ENCODE measurements at regions not wholly inside any gene's neighbourhood (a gene's known extent, or its start where the extent isn't known, plus 50 kb on each side); places are given as distances from the start of the nearest gene placed in this dataset.

- no peak for FAIRE-seq
Measured at GRCh38 chr6:165077876-165078275, 231.5 kb downstream of the C6orf118 start.

GRCh38 chr6:165071906-165072305, 237.5 kb downstream of the C6orf118 start:
- FAIRE-seq: no peak

- no peak for FAIRE-seq
Measured at GRCh38 chr6:165060720-165061119, 248.7 kb downstream of the C6orf118 start.

DNA sequence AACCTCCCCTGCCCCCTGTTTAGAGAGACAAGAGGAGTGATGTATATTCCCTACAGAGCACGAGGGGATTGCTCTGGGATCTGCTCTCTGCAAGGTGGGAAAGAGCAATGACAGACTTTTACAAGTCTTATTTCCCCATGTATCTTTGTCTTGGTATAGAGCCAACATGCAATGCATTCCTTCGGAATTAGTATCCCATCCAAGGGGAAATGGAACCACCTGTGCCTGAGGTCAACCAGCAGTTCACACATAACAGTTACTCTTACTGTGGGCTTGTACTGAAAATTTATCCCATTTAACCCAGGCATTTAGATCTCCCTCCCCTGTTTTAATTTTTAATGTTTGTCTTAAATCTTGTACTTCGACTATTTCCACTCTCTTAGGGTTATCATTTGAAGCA, 250.4 kb downstream of the C6orf118 start:
- FAIRE-seq: no peak

GRCh38 chr6:165056292-165056691, 253.1 kb downstream of the C6orf118 start:
- FAIRE-seq: no peak

- no peak for FAIRE-seq
Measured at GRCh38 chr6:165055231-165055630, 254.2 kb downstream of the C6orf118 start.

DNA sequence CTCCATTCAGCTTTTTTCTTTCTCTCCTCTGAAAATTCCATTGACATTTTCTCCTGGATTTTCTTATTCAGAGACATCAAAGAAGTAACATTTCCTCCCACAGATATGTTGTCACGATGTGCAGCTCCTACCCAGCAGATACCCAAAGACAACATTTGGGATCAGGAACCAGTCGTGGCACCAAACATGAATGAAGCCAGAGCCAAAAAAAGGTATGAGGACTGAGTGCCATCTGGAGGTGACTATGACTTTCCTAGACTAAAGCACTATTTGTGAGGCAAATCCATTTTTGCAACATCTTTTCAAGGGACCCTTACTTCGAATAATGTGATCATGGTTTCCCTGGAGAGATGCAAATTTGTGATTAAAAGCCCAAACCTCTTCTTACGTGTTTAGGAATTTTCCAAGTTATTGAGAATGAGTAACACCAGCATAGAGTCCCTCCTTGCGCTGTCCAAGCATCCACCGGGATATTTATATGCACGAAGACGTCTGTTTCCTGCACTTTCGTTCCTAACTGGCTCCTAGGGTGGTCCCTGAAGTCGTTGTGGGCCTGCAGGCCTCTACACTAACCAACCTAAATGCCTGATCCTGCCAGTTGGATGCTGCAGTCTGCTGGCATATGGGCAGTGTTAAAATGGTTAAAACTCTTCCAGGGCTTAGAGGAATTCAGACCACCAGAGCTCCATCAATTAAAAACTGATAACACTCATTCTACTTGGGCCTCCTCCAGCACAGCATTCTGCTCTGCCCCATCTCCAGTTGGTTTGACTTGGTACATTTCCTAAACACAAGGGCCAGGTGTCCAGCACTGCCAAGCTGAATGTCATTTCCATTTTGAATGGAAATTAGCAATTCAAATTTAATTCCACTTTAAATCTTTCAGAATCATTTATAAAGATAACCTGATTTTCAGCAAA, 256.6 kb downstream of the C6orf118 start:
- no peak for FAIRE-seq

DNA sequence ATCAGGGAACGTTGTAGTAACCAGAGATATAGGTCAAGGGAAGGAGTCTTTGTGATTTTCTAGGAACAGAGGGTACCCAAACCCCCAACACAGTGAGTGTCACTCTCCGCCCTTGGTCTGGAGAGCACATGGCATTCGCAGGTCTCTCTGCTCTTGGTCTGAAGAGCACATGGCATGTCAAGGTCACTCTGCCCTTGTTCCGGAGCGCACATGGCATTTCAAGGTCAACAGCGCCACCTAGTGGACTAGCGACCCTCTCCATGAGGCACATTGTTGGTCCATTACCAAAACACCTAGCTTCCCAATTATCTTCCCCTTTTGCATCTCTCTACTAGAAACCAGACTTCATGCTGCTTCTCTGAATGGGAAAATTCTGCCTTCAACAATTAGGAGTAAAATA, 260.0 kb downstream of the C6orf118 start:
- no peak for FAIRE-seq

GRCh38 chr6:165047952-165048351, 261.5 kb downstream of the C6orf118 start:
- no peak for FAIRE-seq

DNA sequence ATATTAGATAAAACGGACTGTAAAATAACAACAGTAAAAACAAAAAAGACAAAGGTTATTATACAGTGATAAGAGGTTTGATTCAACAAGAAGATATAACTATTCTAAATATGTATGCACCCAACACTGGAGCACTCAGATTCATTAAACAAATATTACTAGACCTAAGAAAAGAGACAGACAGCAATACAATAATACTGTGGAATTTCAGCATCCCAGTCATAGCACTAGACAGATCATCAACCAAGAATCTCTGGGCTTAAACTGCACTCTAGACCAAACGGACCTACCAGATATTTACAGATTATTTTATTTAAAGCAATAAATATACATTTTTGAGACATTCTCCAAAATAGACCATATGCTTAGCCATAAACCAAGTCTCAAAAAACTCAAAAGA, 263.8 kb downstream of the C6orf118 start:
- no peak for FAIRE-seq

GRCh38 chr6:165042912-165043311, 266.5 kb downstream of the C6orf118 start:
- no peak for FAIRE-seq

GRCh38 chr6:165040440-165040839, 269.0 kb downstream of the C6orf118 start:
- FAIRE-seq: no peak

DNA sequence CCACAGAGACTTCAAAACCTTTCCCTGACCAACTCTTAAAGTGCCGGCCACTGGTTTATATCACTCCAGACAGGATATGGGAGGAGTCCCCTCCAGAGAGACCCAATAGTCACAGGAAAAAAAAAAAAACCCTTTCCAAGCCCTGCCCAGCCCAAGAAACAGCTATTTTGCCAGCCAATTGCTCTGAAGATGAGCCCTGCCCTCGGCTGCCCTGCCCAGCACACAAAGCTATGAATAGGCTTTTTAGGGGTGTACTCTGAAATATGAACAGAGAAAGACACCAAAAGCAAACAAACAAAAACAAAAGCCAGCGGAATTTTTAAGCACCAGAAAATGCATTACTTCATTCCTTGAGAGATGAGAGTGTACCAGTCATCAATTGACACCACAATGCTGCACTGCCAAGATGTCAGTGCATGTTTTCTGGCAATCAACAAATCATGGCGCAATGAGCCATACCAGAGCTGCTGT, 275.1 kb downstream of the C6orf118 start:
- no peak for FAIRE-seq

GRCh38 chr6:165031502-165031901, 277.9 kb downstream of the C6orf118 start:
- no peak for FAIRE-seq

- no peak for FAIRE-seq
Measured at GRCh38 chr6:165025040-165025439, 284.4 kb downstream of the C6orf118 start.

DNA sequence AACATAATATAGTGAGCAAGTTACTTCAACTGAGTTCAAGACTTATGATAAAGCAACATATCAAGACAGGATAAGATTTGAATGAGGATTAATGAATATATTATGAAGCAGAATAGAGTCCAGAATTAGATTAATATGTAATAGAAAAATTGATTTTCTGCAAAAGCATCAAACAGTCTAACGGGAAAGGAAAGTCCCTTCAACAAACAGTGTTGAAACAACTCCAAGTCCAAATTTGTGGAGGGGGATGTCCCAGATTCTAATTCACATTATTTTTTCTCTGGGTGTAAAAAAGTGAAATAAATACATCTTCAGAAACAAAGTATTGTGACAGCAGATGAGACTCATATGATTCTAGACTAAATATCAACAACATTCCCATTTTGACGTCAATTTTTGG, 289.7 kb downstream of the C6orf118 start:
- no peak for FAIRE-seq

- FAIRE-seq: no peak
Measured at GRCh38 chr6:165015676-165016075, 293.7 kb downstream of the C6orf118 start.

GRCh38 chr6:165013701-165014100, 295.7 kb downstream of the C6orf118 start:
- no peak for FAIRE-seq

DNA sequence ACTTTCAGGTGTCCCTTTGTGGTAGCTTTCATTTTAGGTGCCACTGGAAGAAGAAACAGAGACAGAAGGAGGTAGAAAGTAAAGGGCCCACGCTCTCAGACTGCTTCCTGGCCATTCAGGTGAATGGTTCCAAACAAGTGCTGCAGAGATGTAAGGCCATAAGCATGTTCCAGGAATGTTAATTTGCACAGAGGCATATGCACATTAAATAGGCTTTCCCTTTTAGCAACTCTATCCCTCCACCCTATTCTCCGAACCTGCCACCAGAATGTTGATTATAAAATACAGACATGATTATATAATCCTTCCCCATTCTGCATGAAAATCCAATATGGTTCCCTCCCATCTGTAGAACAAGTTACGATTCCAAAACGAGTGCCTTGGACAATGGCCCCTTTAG, 297.2 kb downstream of the C6orf118 start:
- no peak for FAIRE-seq

- no peak for FAIRE-seq
Measured at GRCh38 chr6:165010556-165011535, 298.6 kb downstream of the C6orf118 start.

- FAIRE-seq: no peak
Measured at GRCh38 chr6:165008971-165009370, 300.4 kb downstream of the C6orf118 start.

GRCh38 chr6:165002866-165003265, 306.5 kb downstream of the C6orf118 start:
- FAIRE-seq: no peak

GRCh38 chr6:165002358-165002757, 307.0 kb downstream of the C6orf118 start:
- no peak for FAIRE-seq

Measured in G401.6 (cell line).